Lung (tissue), 11 donors: ENCODE measurements at regions not wholly inside any gene's neighbourhood (a gene's known extent, or its start where the extent isn't known, plus 50 kb on each side); places are given as distances from the start of the nearest gene placed in this dataset.
A peak's percentile ranks its signal among the peaks of the same experiment; 100 is the strongest.

Experiments used
- ATAC-seq: fragments of 200-7000 bp; cut with Tn5 transposase; one replicate; pipeline ENCODE4 v1.9.1; 2020; ENCODE audit warnings: moderate number of reproducible peaks; ENCODE audit not compliant: insufficient read depth, low FRiP score
- DNase-seq, 3 donors: peaks; one replicate each; pipeline ENCODE4 v3.0.0-alpha.2; 2013 to 2017
- H3K27ac ChIP-seq, 2 donors: one replicate each; pipeline ENCODE4 v1.5.1; 2013; ENCODE audit warnings: mild to moderate bottlenecking in 2 of 2, moderate library complexity in 2 of 2, control low read depth in 1 of 2, inconsistent platforms in 1 of 2, low read depth in 1 of 2, low read length in 1 of 2
- H3K27me3 ChIP-seq, 3 donors: one replicate each; pipeline ENCODE4 v1.5.1; 2013; ENCODE audit warnings: low read length in 2 of 3; ENCODE audit not compliant: control insufficient read depth in 3 of 3, insufficient read depth in 3 of 3
- H3K36me3 ChIP-seq, 4 donors: one replicate each; pipeline ENCODE4 v1.5.1; 2013; ENCODE audit warnings: low read length in 4 of 4, mild to moderate bottlenecking in 1 of 4, moderate library complexity in 1 of 4; ENCODE audit not compliant: control insufficient read depth in 4 of 4, insufficient read depth in 4 of 4
- H3K4me1 ChIP-seq, 5 donors: one replicate each; pipeline ENCODE4 v1.5.1; 2013; ENCODE audit warnings: low read length in 5 of 5, mild to moderate bottlenecking in 2 of 5, moderate library complexity in 1 of 5; ENCODE audit not compliant: control insufficient read depth in 5 of 5, insufficient read depth in 5 of 5
- H3K4me3 ChIP-seq: one replicate; pipeline ENCODE4 v1.5.1; 2013; ENCODE audit warnings: mild to moderate bottlenecking, control low read depth, moderate library complexity
- H3K9ac ChIP-seq, 2 donors: one replicate each; pipeline ENCODE4 v1.5.1; 2013; ENCODE audit warnings: low read length in 2 of 2, control low read depth in 1 of 2; ENCODE audit not compliant: insufficient read depth in 1 of 2
- H3K9me3 ChIP-seq, 4 donors: one replicate each; pipeline ENCODE4 v1.5.1; 2013; ENCODE audit warnings: low read length in 3 of 4, mild to moderate bottlenecking in 1 of 4, moderate library complexity in 1 of 4; ENCODE audit not compliant: control insufficient read depth in 4 of 4, insufficient read depth in 3 of 4
- CTCF ChIP-seq: IDR thresholded peaks from 2 replicates; pipeline ENCODE4 v1.5.1; 2012; ENCODE audit warnings: mild to moderate bottlenecking; ENCODE audit errors: control extremely low read depth, extremely low read depth
- WGBS, 2 donors: extraction: QIAGEN DNeasy Blood & Tissue Kit; methylation state at CpG; one replicate each; pipeline ENCODE4 v1.1.7; 2013; 5-methylcytosine and 5-hydroxymethylcytosine counted together
- donor health status: control.
- donor health status: control.
- donor health status: Bipolar disorder and iron deficiency.
- donor health status: healthy.
- donor health status: DM: yes; HTN: yes; CAD: no.

- Histone ChIP-seq H3K27me3 (no peaks in the 10 kb centered on the region), H3K4me3 (no peak overlapping the region), H3K36me3 (no peaks in the 10 kb centered on the region), H3K27ac (no peak overlapping the region), H3K9ac (no peak overlapping the region), H3K4me1 (peaks cover 0 to 5% (median 0%) of the 10 kb centered on the region in 5 donors), H3K9me3 (no peaks in the 10 kb centered on the region)
- whole genome bisulfite sequencing, 2 donors = 45 to 48% methylated on average over 14 of the region's 14 CpGs
- DNase-seq (peak; percentile 79 to 83 (median 83)), ATAC-seq (peak; percentile 93)
- peak; percentile 80 for TF ChIP-seq CTCF
Measured at GRCh38 chr1:91165033-91165654, 143.3 kb upstream of the ZNF644 start.

- H3K9ac ChIP-seq = no peak overlapping the region
- no peaks in the 10 kb centered on the region for H3K9me3 ChIP-seq
- no peaks in the 10 kb centered on the region for H3K27me3 ChIP-seq
- no peak for TF ChIP-seq CTCF
- H3K27ac ChIP-seq = no peak overlapping the region
- no peak overlapping the region for H3K4me3 ChIP-seq
- no peaks in the 10 kb centered on the region for H3K36me3 ChIP-seq
- peaks cover 0 to 5% (median 0%) of the 10 kb centered on the region in 5 donors for H3K4me1 ChIP-seq
- DNase-seq (no peak), ATAC-seq (no peak)
- WGBS, 2 donors = 93 to 94% methylated on average over 3 of the region's 3 CpGs
Measured at GRCh38 chr1:91162613-91163012, 140.8 kb upstream of the ZNF644 start.

GRCh38 chr1:91161749-91162148 lies 139.9 kb upstream of the ZNF644 start:
- no peak for TF ChIP-seq CTCF
- ATAC-seq = no peak
- Histone ChIP-seq H3K27me3 (no peaks in the 10 kb centered on the region), H3K4me3 (no peak overlapping the region), H3K9me3 (no peaks in the 10 kb centered on the region), H3K27ac (no peak overlapping the region), H3K4me1 (peaks cover 0 to 5% (median 0%) of the 10 kb centered on the region in 5 donors), H3K36me3 (no peaks in the 10 kb centered on the region), H3K9ac (no peak overlapping the region)
- WGBS, 2 donors = 60 to 67% methylated on average over 4 of the region's 4 CpGs
- no peak for DNase-seq

GRCh38 chr1:91161166-91161565 lies 139.3 kb upstream of the ZNF644 start:
- Histone ChIP-seq H3K36me3 (no peaks in the 10 kb centered on the region), H3K27ac (no peak overlapping the region), H3K9me3 (no peaks in the 10 kb centered on the region), H3K27me3 (no peaks in the 10 kb centered on the region), H3K4me1 (peaks cover 0 to 5% (median 0%) of the 10 kb centered on the region in 5 donors), H3K4me3 (no peak overlapping the region), H3K9ac (no peak overlapping the region)
- ATAC-seq (no peak), DNase-seq (no peak)
- WGBS, 2 donors = 69 to 85% methylated on average over 9 of the region's 9 CpGs
- TF ChIP-seq CTCF = no peak
